ENCODE measurements at regions not wholly inside any gene's neighbourhood (a gene's known extent, or its start where the extent isn't known, plus 50 kb on each side); places are given as distances from the start of the nearest gene placed in this dataset.
A peak's percentile ranks its signal among the peaks of the same experiment; 100 is the strongest.

- H3K9me3 ChIP-seq (replicated peaks) = no peaks in the 10 kb centered on the region
- H3K27ac ChIP-seq (replicated peaks) = peak overlapping the region; percentile 41
- intact Hi-C loops (cut with micrococcal nuclease) = no loop called here
- TF ChIP-seq CTCF (IDR thresholded peaks at IDR 0.05; ENCODE audit: borderline replicate concordance) = no peak
- H3K27me3 ChIP-seq (ENCODE audit: low read depth) = no peaks in the 10 kb centered on the region
- H3K36me3 ChIP-seq = no peaks in the 10 kb centered on the region
- no peak overlapping the region for H3K4me3 ChIP-seq
- no peak for DNase-seq
- peaks cover 14% of the 10 kb centered on the region for H3K4me1 ChIP-seq
These were observed 56.1 kb upstream of the HSPA9 start for GRCh38 chr5:138631096-138631928.

- Histone ChIP-seq H3K36me3 (no peaks in the 10 kb centered on the region), H3K9me3 (replicated peaks) (no peaks in the 10 kb centered on the region), H3K4me3 (no peak overlapping the region), H3K4me1 (peaks cover 4% of the 10 kb centered on the region), H3K27me3 (ENCODE audit: low read depth) (no peaks in the 10 kb centered on the region), H3K27ac (replicated peaks) (no peak overlapping the region)
- DNase-seq = no peak
- no peak for TF ChIP-seq CTCF (IDR thresholded peaks at IDR 0.05; ENCODE audit: borderline replicate concordance)
- intact Hi-C loops (cut with micrococcal nuclease) = no loop called here
These were observed 54.2 kb upstream of the HSPA9 start for GRCh38 chr5:138629392-138629791.

- no peak for TF ChIP-seq CTCF (IDR thresholded peaks at IDR 0.05; ENCODE audit: borderline replicate concordance)
- peaks cover 4% of the 10 kb centered on the region for H3K4me1 ChIP-seq
- DNase-seq = no peak
- no peaks in the 10 kb centered on the region for H3K27me3 ChIP-seq (ENCODE audit: low read depth)
- intact Hi-C loops (cut with micrococcal nuclease) = no loop called here
- H3K36me3 ChIP-seq = no peaks in the 10 kb centered on the region
- no peak overlapping the region for H3K4me3 ChIP-seq
- no peak overlapping the region for H3K27ac ChIP-seq (replicated peaks)
- no peaks in the 10 kb centered on the region for H3K9me3 ChIP-seq (replicated peaks)
These were observed 51.2 kb upstream of the HSPA9 start for GRCh38 chr5:138626333-138626944.

- H3K9me3 ChIP-seq (replicated peaks) = no peaks in the 10 kb centered on the region
- intact Hi-C loops (cut with micrococcal nuclease) = no loop called here
- no peaks in the 10 kb centered on the region for H3K36me3 ChIP-seq
- no peaks in the 10 kb centered on the region for H3K27me3 ChIP-seq (ENCODE audit: low read depth)
- no peak for TF ChIP-seq CTCF (IDR thresholded peaks at IDR 0.05; ENCODE audit: borderline replicate concordance)
- no peak overlapping the region for H3K27ac ChIP-seq (replicated peaks)
- no peaks in the 10 kb centered on the region for H3K4me1 ChIP-seq
- no peak for DNase-seq
- H3K4me3 ChIP-seq = no peak overlapping the region
These were observed 49.9 kb upstream of the HSPA9 start for GRCh38 chr5:138625134-138625533.
